Activated naive CD4-positive, alpha-beta T cell treated with anti-CD3 and anti-CD28 coated beads, Interleukin-2, amount 50 U/mL, for 24 hours (primary cell): ENCODE measurements at regions not wholly inside any gene's neighbourhood (a gene's known extent, or its start where the extent isn't known, plus 50 kb on each side); places are given as distances from the start of the nearest gene placed in this dataset.

ENCODE experiments used
- H3K27ac Mint-ChIP-seq: one replicate; pipeline ENCODE4 v1.8.0; 2021; ENCODE audit warnings: mild to moderate bottlenecking, mixed read lengths
- H3K27me3 Mint-ChIP-seq: one replicate; pipeline ENCODE4 v1.8.0; 2021; ENCODE audit warnings: mixed read lengths
- H3K36me3 Mint-ChIP-seq: one replicate; pipeline ENCODE4 v1.8.0; 2021; ENCODE audit warnings: mixed read lengths
- H3K4me1 Mint-ChIP-seq: one replicate; pipeline ENCODE4 v1.8.0; 2021; ENCODE audit warnings: mixed read lengths
- H3K4me3 Mint-ChIP-seq: one replicate; pipeline ENCODE4 v1.8.0; 2021; ENCODE audit warnings: mild to moderate bottlenecking, mixed read lengths
- H3K9me3 Mint-ChIP-seq: one replicate; pipeline ENCODE4 v1.8.0; 2021; ENCODE audit warnings: mixed read lengths

DNA sequence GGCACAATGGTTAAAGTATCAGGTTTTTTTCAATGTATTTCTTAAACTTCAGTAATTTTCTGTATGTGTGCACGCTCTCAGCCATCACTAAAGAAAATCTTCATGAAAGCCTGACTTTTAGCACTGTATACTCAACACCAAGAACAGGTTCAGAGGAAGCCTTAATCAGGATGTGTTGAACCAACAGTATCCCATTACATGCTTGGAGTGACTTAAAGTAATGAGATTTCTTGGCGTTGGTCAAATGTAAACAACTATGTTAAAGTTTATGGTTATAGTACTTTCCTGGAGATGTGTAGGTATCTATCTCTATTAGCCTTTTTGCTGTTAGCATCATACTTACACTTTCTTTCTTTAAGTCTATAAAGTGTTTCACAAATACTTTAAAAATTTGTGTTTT lies 335.0 kb downstream of the CCER1 start:
- H3K4me3 Mint-ChIP-seq: no peak overlapping the region
- no peaks in the 10 kb centered on the region for H3K9me3 Mint-ChIP-seq
- H3K27ac Mint-ChIP-seq: no peak overlapping the region
- no peaks in the 10 kb centered on the region for H3K36me3 Mint-ChIP-seq
- H3K27me3 Mint-ChIP-seq: no peaks in the 10 kb centered on the region
- no peaks in the 10 kb centered on the region for H3K4me1 Mint-ChIP-seq

- Mint-ChIP-seq H3K27me3 (no peaks in the 10 kb centered on the region), H3K27ac (no peak overlapping the region), H3K36me3 (no peaks in the 10 kb centered on the region), H3K4me1 (no peaks in the 10 kb centered on the region), H3K4me3 (no peak overlapping the region), H3K9me3 (peaks cover 4% of the 10 kb centered on the region)
These were observed 336.4 kb downstream of the CCER1 start for GRCh38 chr12:90618586-90618985.

- H3K27ac Mint-ChIP-seq: no peak overlapping the region
- no peak overlapping the region for H3K4me3 Mint-ChIP-seq
- H3K9me3 Mint-ChIP-seq: peaks cover 7% of the 10 kb centered on the region
- no peaks in the 10 kb centered on the region for H3K27me3 Mint-ChIP-seq
- no peaks in the 10 kb centered on the region for H3K36me3 Mint-ChIP-seq
- no peaks in the 10 kb centered on the region for H3K4me1 Mint-ChIP-seq
These were observed 343.1 kb downstream of the CCER1 start for GRCh38 chr12:90611891-90612290.

- Mint-ChIP-seq H3K4me1 (no peaks in the 10 kb centered on the region), H3K27ac (no peak overlapping the region), H3K9me3 (peaks cover 7% of the 10 kb centered on the region), H3K27me3 (no peaks in the 10 kb centered on the region), H3K4me3 (no peak overlapping the region), H3K36me3 (no peaks in the 10 kb centered on the region)
These were observed 343.9 kb downstream of the CCER1 start for GRCh38 chr12:90611048-90611447.

- Mint-ChIP-seq H3K27ac (no peak overlapping the region), H3K9me3 (no peaks in the 10 kb centered on the region), H3K36me3 (no peaks in the 10 kb centered on the region), H3K4me3 (no peak overlapping the region), H3K27me3 (no peaks in the 10 kb centered on the region), H3K4me1 (no peaks in the 10 kb centered on the region)
These were observed 361.2 kb downstream of the CCER1 start for GRCh38 chr12:90593596-90594295.

- no peaks in the 10 kb centered on the region for H3K27me3 Mint-ChIP-seq
- H3K4me3 Mint-ChIP-seq: no peak overlapping the region
- no peaks in the 10 kb centered on the region for H3K4me1 Mint-ChIP-seq
- H3K36me3 Mint-ChIP-seq: no peaks in the 10 kb centered on the region
- H3K27ac Mint-ChIP-seq: no peak overlapping the region
- no peaks in the 10 kb centered on the region for H3K9me3 Mint-ChIP-seq
These were observed 365.0 kb downstream of the CCER1 start for GRCh38 chr12:90589956-90590355.

GRCh38 chr12:90585640-90586304 lies 369.2 kb downstream of the CCER1 start:
- Mint-ChIP-seq H3K9me3 (no peaks in the 10 kb centered on the region), H3K4me1 (no peaks in the 10 kb centered on the region), H3K4me3 (no peak overlapping the region), H3K27me3 (no peaks in the 10 kb centered on the region), H3K36me3 (no peaks in the 10 kb centered on the region), H3K27ac (no peak overlapping the region)

DNA sequence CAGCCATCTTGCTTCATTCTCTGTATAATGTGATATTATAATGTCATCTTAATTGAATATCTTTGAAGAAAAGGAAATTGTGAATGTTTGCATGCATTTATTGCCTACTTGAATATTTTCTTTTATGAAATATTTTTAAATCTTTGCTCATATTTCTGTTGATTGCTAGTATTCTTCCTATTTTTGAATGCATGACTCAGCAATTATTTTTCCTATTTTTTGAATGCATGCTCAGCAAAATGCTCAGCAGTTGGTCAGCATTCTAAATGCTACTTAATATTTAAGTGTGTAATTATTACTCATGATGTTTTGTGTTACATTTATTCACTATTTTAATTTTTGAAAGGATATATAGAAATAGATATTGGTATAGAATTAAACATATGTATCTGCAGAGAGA lies 378.3 kb downstream of the CCER1 start:
- H3K27me3 Mint-ChIP-seq: no peaks in the 10 kb centered on the region
- H3K27ac Mint-ChIP-seq: no peak overlapping the region
- H3K4me1 Mint-ChIP-seq: no peaks in the 10 kb centered on the region
- H3K9me3 Mint-ChIP-seq: no peaks in the 10 kb centered on the region
- no peak overlapping the region for H3K4me3 Mint-ChIP-seq
- H3K36me3 Mint-ChIP-seq: no peaks in the 10 kb centered on the region

DNA sequence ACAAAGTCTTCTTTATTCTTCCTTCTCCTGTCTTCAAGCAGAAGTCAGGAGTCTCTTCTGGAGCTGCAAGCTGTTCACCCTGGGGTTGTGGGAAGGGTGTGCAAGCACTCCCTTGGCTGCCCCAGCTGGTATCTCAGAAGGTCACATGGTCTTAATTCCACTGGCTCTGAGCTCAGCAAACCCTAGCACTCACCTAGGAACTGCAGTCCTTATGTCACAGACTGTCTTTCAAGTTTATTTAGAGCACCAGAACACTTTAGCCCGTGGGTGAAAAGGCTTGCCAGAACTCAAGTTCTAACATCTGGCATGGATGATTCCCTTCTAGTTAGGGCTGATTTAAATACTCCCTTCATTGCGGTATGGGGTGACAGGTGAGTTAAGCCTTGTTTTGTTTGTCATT lies 379.0 kb downstream of the CCER1 start:
- no peaks in the 10 kb centered on the region for H3K36me3 Mint-ChIP-seq
- no peaks in the 10 kb centered on the region for H3K9me3 Mint-ChIP-seq
- H3K4me3 Mint-ChIP-seq: no peak overlapping the region
- no peaks in the 10 kb centered on the region for H3K27me3 Mint-ChIP-seq
- H3K27ac Mint-ChIP-seq: no peak overlapping the region
- no peaks in the 10 kb centered on the region for H3K4me1 Mint-ChIP-seq

DNA sequence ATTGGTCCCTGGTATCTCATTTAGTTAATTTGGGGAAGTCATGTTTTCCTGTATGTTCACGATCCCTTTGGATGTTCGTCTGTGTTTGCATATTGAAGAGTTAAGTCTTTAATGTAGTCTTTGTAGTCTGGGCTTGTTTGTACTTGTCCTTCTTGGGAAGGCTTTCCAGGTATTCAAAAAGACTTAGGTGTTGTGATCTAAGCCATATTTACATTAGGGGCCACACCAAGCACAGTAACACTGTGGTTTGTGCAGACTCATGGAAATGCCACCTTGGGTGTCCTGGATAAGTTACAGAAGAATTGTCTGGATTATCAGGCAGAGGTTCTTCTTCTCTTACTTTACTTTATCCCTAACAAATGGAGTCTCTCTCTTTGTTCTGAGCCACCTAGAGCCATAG lies 380.3 kb downstream of the CCER1 start:
- Mint-ChIP-seq H3K27ac (no peak overlapping the region), H3K27me3 (no peaks in the 10 kb centered on the region), H3K36me3 (no peaks in the 10 kb centered on the region), H3K9me3 (no peaks in the 10 kb centered on the region), H3K4me1 (no peaks in the 10 kb centered on the region), H3K4me3 (no peak overlapping the region)

DNA sequence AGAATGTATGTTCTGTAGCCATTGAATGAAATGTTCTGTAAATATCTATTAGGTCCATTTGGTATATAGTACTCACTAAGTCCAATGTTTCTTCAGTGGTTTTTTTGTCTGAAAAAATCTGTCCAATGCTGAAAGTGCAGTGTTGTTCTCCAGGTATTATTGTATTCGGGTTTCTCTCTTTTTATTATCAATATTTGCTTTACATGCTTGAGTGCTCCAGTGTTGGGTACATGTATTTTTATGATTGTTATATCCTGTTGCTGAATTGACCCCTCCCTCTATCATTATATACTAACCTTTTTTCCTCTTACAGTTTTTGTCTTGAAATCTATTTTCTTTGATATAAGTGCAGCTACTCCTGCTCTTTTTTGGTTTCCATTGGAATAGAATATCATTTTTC lies 382.2 kb downstream of the CCER1 start:
- H3K4me3 Mint-ChIP-seq: no peak overlapping the region
- no peaks in the 10 kb centered on the region for H3K27me3 Mint-ChIP-seq
- no peaks in the 10 kb centered on the region for H3K36me3 Mint-ChIP-seq
- no peaks in the 10 kb centered on the region for H3K4me1 Mint-ChIP-seq
- no peaks in the 10 kb centered on the region for H3K9me3 Mint-ChIP-seq
- H3K27ac Mint-ChIP-seq: no peak overlapping the region

DNA sequence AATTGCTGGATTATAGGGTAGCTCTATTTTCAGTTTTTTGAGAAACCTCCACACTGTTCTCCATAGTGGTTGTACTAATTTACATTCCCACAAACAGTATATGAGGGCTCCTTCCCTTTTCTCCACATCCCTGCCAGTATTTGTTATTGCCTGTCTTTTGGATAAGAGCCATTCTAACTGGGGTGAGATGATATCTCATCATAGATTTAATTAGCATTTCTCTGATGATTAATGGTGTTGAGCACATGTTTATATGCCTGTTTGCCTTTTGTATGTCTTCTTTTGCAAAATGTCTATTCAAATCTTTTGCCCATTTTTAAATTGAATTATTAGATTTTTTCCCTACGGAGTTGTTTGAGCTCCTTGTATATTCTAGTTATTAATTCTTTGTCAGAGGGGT lies 385.3 kb downstream of the CCER1 start:
- no peak overlapping the region for H3K4me3 Mint-ChIP-seq
- H3K36me3 Mint-ChIP-seq: no peaks in the 10 kb centered on the region
- H3K4me1 Mint-ChIP-seq: no peaks in the 10 kb centered on the region
- no peaks in the 10 kb centered on the region for H3K27me3 Mint-ChIP-seq
- no peak overlapping the region for H3K27ac Mint-ChIP-seq
- H3K9me3 Mint-ChIP-seq: peaks cover 12% of the 10 kb centered on the region

- no peaks in the 10 kb centered on the region for H3K27me3 Mint-ChIP-seq
- H3K4me3 Mint-ChIP-seq: no peak overlapping the region
- H3K27ac Mint-ChIP-seq: no peak overlapping the region
- H3K36me3 Mint-ChIP-seq: no peaks in the 10 kb centered on the region
- no peaks in the 10 kb centered on the region for H3K4me1 Mint-ChIP-seq
- H3K9me3 Mint-ChIP-seq: peaks cover 19% of the 10 kb centered on the region
These were observed 392.3 kb downstream of the CCER1 start for GRCh38 chr12:90562671-90563070.

DNA sequence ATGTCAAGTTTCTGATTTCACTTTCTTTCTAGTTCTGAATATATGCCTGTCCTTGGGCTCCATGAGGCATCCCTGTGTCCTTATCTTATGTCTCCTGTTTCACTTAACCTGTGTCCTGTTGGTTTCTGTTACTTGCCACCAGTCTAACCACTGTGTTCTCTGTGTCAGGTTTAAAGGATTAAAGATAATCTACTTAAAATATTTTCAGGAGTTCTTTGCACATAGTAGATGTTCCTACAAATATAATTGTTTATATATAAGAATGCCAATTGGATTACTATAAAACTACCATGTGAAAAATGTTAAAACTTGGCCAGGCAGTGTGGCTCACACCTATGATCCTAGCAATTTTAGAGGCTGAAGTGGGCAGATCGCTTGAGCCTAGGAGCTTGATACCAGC lies 406.4 kb downstream of the CCER1 start:
- H3K27ac Mint-ChIP-seq: no peak overlapping the region
- no peaks in the 10 kb centered on the region for H3K36me3 Mint-ChIP-seq
- H3K4me3 Mint-ChIP-seq: no peak overlapping the region
- no peaks in the 10 kb centered on the region for H3K9me3 Mint-ChIP-seq
- no peaks in the 10 kb centered on the region for H3K27me3 Mint-ChIP-seq
- H3K4me1 Mint-ChIP-seq: no peaks in the 10 kb centered on the region

DNA sequence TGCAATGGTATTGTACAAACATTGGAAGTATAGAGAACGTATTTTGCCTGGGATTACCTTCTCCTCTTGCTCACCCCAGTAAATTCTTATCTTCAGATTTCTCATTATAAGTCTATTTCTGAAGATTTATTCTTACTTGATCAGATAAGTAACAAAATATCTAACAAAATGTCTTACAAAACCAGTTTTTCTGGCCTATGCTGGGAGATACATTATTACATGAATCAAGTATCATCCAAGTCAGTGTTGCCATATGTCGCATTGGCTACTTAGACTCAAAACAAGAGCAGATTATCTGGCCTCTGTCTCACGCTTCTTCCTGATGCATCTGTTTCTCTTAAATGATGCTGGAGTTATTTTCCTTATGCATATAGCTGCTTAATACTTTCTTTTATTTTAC lies 408.5 kb downstream of the CCER1 start:
- no peaks in the 10 kb centered on the region for H3K36me3 Mint-ChIP-seq
- no peaks in the 10 kb centered on the region for H3K27me3 Mint-ChIP-seq
- no peaks in the 10 kb centered on the region for H3K9me3 Mint-ChIP-seq
- no peak overlapping the region for H3K27ac Mint-ChIP-seq
- H3K4me3 Mint-ChIP-seq: no peak overlapping the region
- no peaks in the 10 kb centered on the region for H3K4me1 Mint-ChIP-seq

- Mint-ChIP-seq H3K4me1 (no peaks in the 10 kb centered on the region), H3K4me3 (no peak overlapping the region), H3K27me3 (no peaks in the 10 kb centered on the region), H3K9me3 (no peaks in the 10 kb centered on the region), H3K27ac (no peak overlapping the region), H3K36me3 (no peaks in the 10 kb centered on the region)
These were observed 411.1 kb downstream of the CCER1 start for GRCh38 chr12:90543841-90544240.

GRCh38 chr12:90543374-90543773 lies 411.6 kb downstream of the CCER1 start:
- H3K4me1 Mint-ChIP-seq: no peaks in the 10 kb centered on the region
- no peaks in the 10 kb centered on the region for H3K9me3 Mint-ChIP-seq
- no peak overlapping the region for H3K4me3 Mint-ChIP-seq
- no peaks in the 10 kb centered on the region for H3K27me3 Mint-ChIP-seq
- H3K36me3 Mint-ChIP-seq: no peaks in the 10 kb centered on the region
- H3K27ac Mint-ChIP-seq: no peak overlapping the region
